Activated T-helper 17 cell treated with anti-CD3 and anti-CD28 coated beads, Interleukin-2, amount 50 U/mL, for 72 hours (primary cell): ENCODE measurements at regions not wholly inside any gene's neighbourhood (a gene's known extent, or its start where the extent isn't known, plus 50 kb on each side); places are given as distances from the start of the nearest gene placed in this dataset.

ENCODE experiments used
- ATAC-seq: fragments of 150-1000 bp; cut with Tn5 transposase; replicated peaks from 2 replicates; pipeline ENCODE4 v1.10.0; 2021; ENCODE audit warnings: mild to moderate bottlenecking, moderate library complexity
- H3K27ac Mint-ChIP-seq: one replicate; pipeline ENCODE4 v1.8.0; 2022; ENCODE audit warnings: mixed read lengths
- H3K27me3 Mint-ChIP-seq: one replicate; pipeline ENCODE4 v1.8.0; 2022; ENCODE audit warnings: mixed read lengths
- H3K36me3 Mint-ChIP-seq: one replicate; pipeline ENCODE4 v1.8.0; 2022; ENCODE audit warnings: low read depth, mild to moderate bottlenecking, mixed read lengths
- H3K4me1 Mint-ChIP-seq: one replicate; pipeline ENCODE4 v1.8.0; 2022; ENCODE audit warnings: mixed read lengths
- H3K4me3 Mint-ChIP-seq: one replicate; pipeline ENCODE4 v1.8.0; 2022; ENCODE audit warnings: mild to moderate bottlenecking, mixed read lengths
- H3K9me3 Mint-ChIP-seq: one replicate; pipeline ENCODE4 v1.8.0; 2022; ENCODE audit warnings: mixed read lengths

GRCh38 chr1:80841261-80841660, 959.5 kb upstream of the ADGRL2 start:
- Mint-ChIP-seq H3K9me3 (peaks cover 22% of the 10 kb centered on the region), H3K4me3 (no peak overlapping the region), H3K27ac (no peak overlapping the region), H3K36me3 (no peaks in the 10 kb centered on the region), H3K27me3 (no peaks in the 10 kb centered on the region), H3K4me1 (no peaks in the 10 kb centered on the region)
- no peak for ATAC-seq

GRCh38 chr1:80837066-80837465, 963.7 kb upstream of the ADGRL2 start:
- Mint-ChIP-seq H3K36me3 (no peaks in the 10 kb centered on the region), H3K4me1 (no peaks in the 10 kb centered on the region), H3K4me3 (no peak overlapping the region), H3K9me3 (peaks cover 22% of the 10 kb centered on the region), H3K27me3 (no peaks in the 10 kb centered on the region), H3K27ac (no peak overlapping the region)
- ATAC-seq: no peak

- Mint-ChIP-seq H3K9me3 (peaks cover 18% of the 10 kb centered on the region), H3K4me1 (no peaks in the 10 kb centered on the region), H3K27ac (no peak overlapping the region), H3K4me3 (no peak overlapping the region), H3K27me3 (no peaks in the 10 kb centered on the region), H3K36me3 (no peaks in the 10 kb centered on the region)
- ATAC-seq: no peak
These were observed 964.2 kb upstream of the ADGRL2 start for GRCh38 chr1:80836505-80836904.

GRCh38 chr1:80827666-80828065, 973.1 kb upstream of the ADGRL2 start:
- Mint-ChIP-seq H3K4me1 (no peaks in the 10 kb centered on the region), H3K27me3 (no peaks in the 10 kb centered on the region), H3K4me3 (no peak overlapping the region), H3K27ac (no peak overlapping the region), H3K9me3 (peaks cover 13% of the 10 kb centered on the region), H3K36me3 (no peaks in the 10 kb centered on the region)
- no peak for ATAC-seq

GRCh38 chr1:80825067-80825466, 975.7 kb upstream of the ADGRL2 start:
- H3K4me1 Mint-ChIP-seq: no peaks in the 10 kb centered on the region
- no peaks in the 10 kb centered on the region for H3K27me3 Mint-ChIP-seq
- peaks cover 13% of the 10 kb centered on the region for H3K9me3 Mint-ChIP-seq
- ATAC-seq: no peak
- no peaks in the 10 kb centered on the region for H3K36me3 Mint-ChIP-seq
- H3K4me3 Mint-ChIP-seq: no peak overlapping the region
- no peak overlapping the region for H3K27ac Mint-ChIP-seq

GRCh38 chr1:80818211-80818610, 982.5 kb upstream of the ADGRL2 start:
- no peak for ATAC-seq
- Mint-ChIP-seq H3K36me3 (no peaks in the 10 kb centered on the region), H3K4me1 (no peaks in the 10 kb centered on the region), H3K9me3 (peaks cover 8% of the 10 kb centered on the region), H3K4me3 (no peak overlapping the region), H3K27me3 (no peaks in the 10 kb centered on the region), H3K27ac (no peak overlapping the region)

GRCh38 chr1:80807981-80808380, 992.8 kb upstream of the ADGRL2 start:
- no peaks in the 10 kb centered on the region for H3K36me3 Mint-ChIP-seq
- no peaks in the 10 kb centered on the region for H3K4me1 Mint-ChIP-seq
- H3K9me3 Mint-ChIP-seq: peaks cover 16% of the 10 kb centered on the region
- H3K27ac Mint-ChIP-seq: no peak overlapping the region
- no peaks in the 10 kb centered on the region for H3K27me3 Mint-ChIP-seq
- no peak overlapping the region for H3K4me3 Mint-ChIP-seq
- ATAC-seq: no peak

GRCh38 chr1:80806431-80806830, 994.3 kb upstream of the ADGRL2 start:
- no peak for ATAC-seq
- Mint-ChIP-seq H3K4me1 (no peaks in the 10 kb centered on the region), H3K27ac (no peak overlapping the region)

GRCh38 chr1:80801695-80802094, 999.0 kb upstream of the ADGRL2 start:
- no peak overlapping the region for H3K27ac Mint-ChIP-seq
- no peak overlapping the region for H3K4me3 Mint-ChIP-seq
- no peak for ATAC-seq
- no peaks in the 10 kb centered on the region for H3K4me1 Mint-ChIP-seq
- H3K36me3 Mint-ChIP-seq: no peaks in the 10 kb centered on the region
- peaks cover 11% of the 10 kb centered on the region for H3K9me3 Mint-ChIP-seq
- no peaks in the 10 kb centered on the region for H3K27me3 Mint-ChIP-seq

More at GRCh38 chr1:80806431-80806830, 994.3 kb upstream of the ADGRL2 start:
- Mint-ChIP-seq H3K9me3 (peaks cover 23% of the 10 kb centered on the region), H3K4me3 (no peak overlapping the region), H3K27me3 (no peaks in the 10 kb centered on the region), H3K36me3 (no peaks in the 10 kb centered on the region)

GRCh38 chr1:80799457-80799856, 1001.3 kb upstream of the ADGRL2 start:
- no peak for ATAC-seq
- no peak overlapping the region for H3K27ac Mint-ChIP-seq
- no peak overlapping the region for H3K4me3 Mint-ChIP-seq
- no peaks in the 10 kb centered on the region for H3K27me3 Mint-ChIP-seq
- no peaks in the 10 kb centered on the region for H3K4me1 Mint-ChIP-seq
- no peaks in the 10 kb centered on the region for H3K36me3 Mint-ChIP-seq
- peaks cover 7% of the 10 kb centered on the region for H3K9me3 Mint-ChIP-seq

GRCh38 chr1:80779275-80779674, 1021.5 kb upstream of the ADGRL2 start:
- no peak overlapping the region for H3K27ac Mint-ChIP-seq

GRCh38 chr1:80778094-80778840, 1022.5 kb upstream of the ADGRL2 start:
- no peaks in the 10 kb centered on the region for H3K36me3 Mint-ChIP-seq
- ATAC-seq: no peak

More at GRCh38 chr1:80779275-80779674, 1021.5 kb upstream of the ADGRL2 start:
- Mint-ChIP-seq H3K36me3 (no peaks in the 10 kb centered on the region), H3K27me3 (no peaks in the 10 kb centered on the region), H3K9me3 (peaks cover 8% of the 10 kb centered on the region), H3K4me3 (no peak overlapping the region), H3K4me1 (no peaks in the 10 kb centered on the region)
- no peak for ATAC-seq

GRCh38 chr1:80776266-80776665, 1024.5 kb upstream of the ADGRL2 start:
- Mint-ChIP-seq H3K36me3 (no peaks in the 10 kb centered on the region), H3K27ac (no peak overlapping the region), H3K4me3 (no peak overlapping the region), H3K9me3 (peaks cover 3% of the 10 kb centered on the region), H3K27me3 (no peaks in the 10 kb centered on the region), H3K4me1 (no peaks in the 10 kb centered on the region)
- no peak for ATAC-seq

More at GRCh38 chr1:80778094-80778840, 1022.5 kb upstream of the ADGRL2 start:
- H3K27me3 Mint-ChIP-seq: no peaks in the 10 kb centered on the region
- no peaks in the 10 kb centered on the region for H3K4me1 Mint-ChIP-seq
- H3K4me3 Mint-ChIP-seq: no peak overlapping the region
- peaks cover 7% of the 10 kb centered on the region for H3K9me3 Mint-ChIP-seq
- no peak overlapping the region for H3K27ac Mint-ChIP-seq

GRCh38 chr1:80769208-80769750, 1031.5 kb upstream of the ADGRL2 start:
- Mint-ChIP-seq H3K9me3 (no peaks in the 10 kb centered on the region), H3K27ac (no peak overlapping the region), H3K36me3 (no peaks in the 10 kb centered on the region), H3K27me3 (no peaks in the 10 kb centered on the region), H3K4me3 (no peak overlapping the region), H3K4me1 (no peaks in the 10 kb centered on the region)
- ATAC-seq: no peak

GRCh38 chr1:80767711-80768110, 1033.0 kb upstream of the ADGRL2 start:
- no peaks in the 10 kb centered on the region for H3K4me1 Mint-ChIP-seq
- no peak overlapping the region for H3K4me3 Mint-ChIP-seq
- H3K27me3 Mint-ChIP-seq: no peaks in the 10 kb centered on the region
- H3K9me3 Mint-ChIP-seq: no peaks in the 10 kb centered on the region
- no peak overlapping the region for H3K27ac Mint-ChIP-seq
- no peaks in the 10 kb centered on the region for H3K36me3 Mint-ChIP-seq
- ATAC-seq: no peak
